A549 (cell line): ENCODE measurements at regions not wholly inside any gene's neighbourhood (a gene's known extent, or its start where the extent isn't known, plus 50 kb on each side); places are given as distances from the start of the nearest gene placed in this dataset.

ENCODE experiments used
- ATAC-seq, 2 experiments: fragments of 200-7000 bp in 1 of 2; fragments of >200 bp in 1 of 2; cut with Nextera tagmentation in 1 of 2; cut with Tn5 transposase in 1 of 2; 3 replicates each; pipeline versions ENCODE4 v1.8.0 to v1.9.1; 2018 to 2020; ENCODE audit warnings: mild to moderate bottlenecking in 1 of 2, moderate library complexity in 1 of 2
- CTCF ChIA-PET: fragments of 300-600 bp; sonication (Branson Sonifier 250); formaldehyde crosslinking; extraction: SDS; loops from one replicate; lab custom pipeline; 2021; ENCODE audit warnings: antibody characterized with exemption, inconsistent platforms; lab: Yijun Ruan, JAX
- POLR2A ChIA-PET: fragments of 350-600 bp; formaldehyde crosslinking; extraction: SDS; loops from one replicate; lab custom pipeline; 2021; ENCODE audit warnings: antibody characterized with exemption, inconsistent platforms; lab: Yijun Ruan, JAX
- DNase-seq, 2 experiments: peaks; one replicate each; pipeline versions ENCODE4 v3.0.0 to v3.0.0-alpha.2; 2011 to 2016; ENCODE audit warnings: low read depth in 1 of 2, low spot score in 1 of 2
- FAIRE-seq: peaks from 2 replicates; lab custom pipeline; 2011; peaks lifted over from hg19 to GRCh38; lab: Jason Lieb, UNC
- H3K27ac ChIP-seq, 2 experiments: fragments of >200 bp; sonication (Bioruptor Twin); formaldehyde crosslinking; 3 replicates each; pipeline ENCODE4 v1.5.1; 2016 to 2017
- H3K4me1 ChIP-seq: fragments of >200 bp; sonication (Bioruptor Twin); formaldehyde crosslinking; 3 replicates; pipeline ENCODE4 v1.6.1; 2016
- H3K4me2 ChIP-seq: fragments of >200 bp; sonication (Bioruptor Twin); formaldehyde crosslinking; 3 replicates; pipeline ENCODE4 v1.6.1; 2016
- H3K4me3 ChIP-seq: fragments of >200 bp; sonication (Bioruptor Twin); formaldehyde crosslinking; 3 replicates; pipeline ENCODE4 v1.5.1; 2016
- H3K9me3 ChIP-seq: fragments of >200 bp; sonication (Bioruptor Twin); formaldehyde crosslinking; 3 replicates; pipeline ENCODE4 v1.6.1; 2016
- CBX2 ChIP-seq: fragments of 200-600 bp; sonication (generic); IDR thresholded peaks from 2 replicates; pipeline ENCODE4 v1.6.1; 2016; ENCODE audit warnings: low read depth, mild to moderate bottlenecking, borderline replicate concordance
- CEBPB ChIP-seq, 2 experiments: fragments of >200 bp in 1 of 2; sonication (Bioruptor Twin) in 1 of 2; formaldehyde crosslinking in 1 of 2; IDR thresholded peaks; 2 replicates each; pipeline ENCODE4 v1.6.1; 2012 to 2016
- CHD2 ChIP-seq: fragments of 150-350 bp; IDR thresholded peaks from 2 replicates; pipeline ENCODE4 v1.6.1; 2014; ENCODE audit warnings: low read length; ENCODE audit not compliant: partially characterized antibody
- CTCF ChIP-seq: fragments of >200 bp; sonication (Bioruptor Twin); formaldehyde crosslinking; IDR thresholded peaks from 3 replicates; pipeline ENCODE4 v1.5.1; 2016
- EHF ChIP-seq: fragments of 250-450 bp; sonication (Bioruptor Pico); IDR thresholded peaks from 2 replicates; pipeline ENCODE4 v1.5.0; 2020; ENCODE audit warnings: mild to moderate bottlenecking
- EP300 ChIP-seq, 2 experiments: fragments of >200 bp; sonication (Bioruptor Twin); formaldehyde crosslinking; IDR thresholded peaks; 2 replicates in 1 of 2; 3 replicates in 1 of 2; pipeline ENCODE4 v1.6.1; 2016 to 2017
- HDAC2 ChIP-seq: fragments of 200-600 bp; sonication (generic); IDR thresholded peaks from 2 replicates; pipeline ENCODE4 v1.6.1; 2016
- HEYL ChIP-seq: fragments of 250-450 bp; sonication (Bioruptor Pico); IDR thresholded peaks from 2 replicates; pipeline ENCODE4 v1.8.0; 2021; ENCODE audit warnings: mild to moderate bottlenecking, moderate library complexity
- HMGXB4 ChIP-seq: fragments of 250-450 bp; sonication (Bioruptor Pico); IDR thresholded peaks from 2 replicates; pipeline ENCODE4 v1.5.0; 2021; ENCODE audit warnings: mild to moderate bottlenecking, moderate library complexity, borderline replicate concordance
- HOXA7 ChIP-seq: fragments of 250-450 bp; sonication (Bioruptor Pico); IDR thresholded peaks from 2 replicates; pipeline ENCODE4 v1.5.0; 2020; ENCODE audit warnings: mild to moderate bottlenecking, moderate library complexity
- HOXB13 ChIP-seq: fragments of 250-450 bp; sonication (Bioruptor Pico); IDR thresholded peaks from 2 replicates; pipeline ENCODE4 v1.5.0; 2020; ENCODE audit warnings: low read depth, mild to moderate bottlenecking, moderate library complexity
- HOXB5 ChIP-seq: fragments of 250-450 bp; sonication (Bioruptor Pico); IDR thresholded peaks from 2 replicates; pipeline ENCODE4 v1.5.0; 2020; ENCODE audit warnings: mild to moderate bottlenecking, moderate library complexity
- JUN ChIP-seq, 2 experiments: fragments of >200 bp; sonication (Bioruptor Twin); formaldehyde crosslinking; IDR thresholded peaks; 2 replicates in 1 of 2; 3 replicates in 1 of 2; pipeline ENCODE4 v1.6.1; 2016 to 2017
- KDM1A ChIP-seq: fragments of 200-600 bp; sonication (generic); IDR thresholded peaks from 2 replicates; pipeline ENCODE4 v1.6.1; 2016; ENCODE audit warnings: low read depth, mild to moderate bottlenecking
- NFE2L2 ChIP-seq: fragments of 150-350 bp; conservative IDR thresholded peaks from 2 replicates; pipeline ENCODE4 v1.6.1; 2014; ENCODE audit warnings: low read length
- NPAS2 ChIP-seq: fragments of 250-450 bp; sonication (Bioruptor Pico); IDR thresholded peaks from 2 replicates; pipeline ENCODE4 v1.8.0; 2022; ENCODE audit warnings: mild to moderate bottlenecking, moderate library complexity, borderline replicate concordance
- NR3C1 ChIP-seq: fragments of >200 bp; sonication (Bioruptor Twin); formaldehyde crosslinking; IDR thresholded peaks from 3 replicates; pipeline ENCODE4 v1.6.1; 2017
- PBX3 ChIP-seq: IDR thresholded peaks from 2 replicates; pipeline ENCODE4 v1.6.1; 2012
- POLR2A ChIP-seq: IDR thresholded peaks from 2 replicates; pipeline ENCODE4 v1.6.1; 2012; ENCODE audit warnings: mild to moderate bottlenecking, low read length
- RAD21 ChIP-seq, 2 experiments: fragments of >200 bp in 1 of 2; sonication (Bioruptor Twin) in 1 of 2; formaldehyde crosslinking in 1 of 2; IDR thresholded peaks in 1 of 2; conservative IDR thresholded peaks in 1 of 2; 2 replicates in 1 of 2; 3 replicates in 1 of 2; pipeline ENCODE4 v1.6.1; 2012 to 2018; ENCODE audit warnings: inconsistent platforms in 1 of 2
- RCOR1 ChIP-seq: fragments of 150-350 bp; IDR thresholded peaks from 2 replicates; pipeline ENCODE4 v1.6.1; 2014; ENCODE audit warnings: antibody characterized with exemption, low read length, low read depth
- RNF2 ChIP-seq: fragments of 200-600 bp; sonication (generic); IDR thresholded peaks from 2 replicates; pipeline ENCODE4 v1.6.1; 2016; ENCODE audit warnings: low read depth, mild to moderate bottlenecking, antibody characterized with exemption, moderate library complexity, borderline replicate concordance
- ZFP36 ChIP-seq: fragments of 450-650 bp; IDR thresholded peaks from 2 replicates; pipeline ENCODE4 v1.6.1; 2014; ENCODE audit warnings: borderline replicate concordance; ENCODE audit not compliant: partially characterized antibody
- ZNF302 ChIP-seq: fragments of 250-450 bp; sonication (Bioruptor Pico); IDR thresholded peaks from 2 replicates; pipeline ENCODE4 v1.9.0; 2021; ENCODE audit warnings: inconsistent platforms, mild to moderate bottlenecking, moderate library complexity
- ZSCAN20 ChIP-seq: fragments of 250-450 bp; sonication (Bioruptor Pico); IDR thresholded peaks from 2 replicates; pipeline ENCODE4 v1.8.0; 2022; ENCODE audit warnings: mild to moderate bottlenecking, moderate library complexity
- WGBS: methylation state at CpG from one replicate; pipeline ENCODE4 v1.1.6; 2017; ENCODE audit errors: missing lambda C conversion rate; 5-methylcytosine and 5-hydroxymethylcytosine counted together

- DNase-seq, result no peak
- POLR2A ChIA-PET, result no interaction called here
Measured at GRCh38 chr17:26782153-26782552, 511.8 kb upstream of the WSB1 start.

GRCh38 chr17:26792486-26792885 lies 501.4 kb upstream of the WSB1 start:
- POLR2A ChIA-PET, result no interaction called here
- no peak for FAIRE-seq
- H3K4me1 ChIP-seq, result no peaks in the 10 kb centered on the region
- TF ChIP-seq NR3C1 (no peak), ZNF302 (CRISPR knock-in tag) (no peak), EHF (CRISPR knock-in tag) (no peak), CBX2 (no peak), HOXA7 (no peak), ZSCAN20 (CRISPR knock-in tag) (no peak), POLR2A (no peak), HEYL (CRISPR knock-in tag) (no peak), KDM1A (no peak), RNF2 (no peak), EP300 (IDR thresholded peaks at IDR 0.05) (no peak), JUN (IDR thresholded peaks at IDR 0.05) (no peak)
- TF ChIP-seq, all 56 proteins: peak for 0
- H3K4me3 ChIP-seq, result no peak overlapping the region
- WGBS, result 27% methylated on average over 12 of the region's 12 CpGs
- no peak overlapping the region for H3K27ac ChIP-seq
- ATAC-seq (no peak), DNase-seq (no peak)
- CTCF ChIA-PET, result no interaction called here
- H3K4me2 ChIP-seq, result no peak overlapping the region
- H3K9me3 ChIP-seq, result peaks cover 61% of the 10 kb centered on the region

More at GRCh38 chr17:26782153-26782552, 511.8 kb upstream of the WSB1 start:
- 20% methylated on average over 6 of the region's 6 CpGs for WGBS
- no peaks in the 10 kb centered on the region for H3K4me1 ChIP-seq
- no peak overlapping the region for H3K4me2 ChIP-seq
- H3K9me3 ChIP-seq, result peaks cover 37% of the 10 kb centered on the region
- no peak overlapping the region for H3K27ac ChIP-seq
- no peak for ATAC-seq
- no peak for FAIRE-seq
- no peak overlapping the region for H3K4me3 ChIP-seq
- TF ChIP-seq ZSCAN20 (CRISPR knock-in tag) (no peak), HEYL (CRISPR knock-in tag) (no peak), HMGXB4 (CRISPR knock-in tag) (no peak), HOXA7 (no peak), RAD21 (conservative IDR thresholded peaks at IDR 0.05 in 1 of 2, IDR thresholded peaks at IDR 0.05 in 1 of 2) (no peak), ZFP36 (no peak), CTCF (no peak), PBX3 (no peak), NFE2L2 (no peak), JUN (IDR thresholded peaks at IDR 0.05) (no peak), NPAS2 (no peak), CBX2 (no peak), CEBPB (IDR thresholded peaks at IDR 0.05) (no peak), CHD2 (no peak), EP300 (IDR thresholded peaks at IDR 0.05) (no peak), HDAC2 (no peak), RCOR1 (no peak), HOXB5 (no peak), ZNF302 (CRISPR knock-in tag) (no peak), HOXB13 (no peak)
- CTCF ChIA-PET, result no interaction called here
